IMR-90 (cell line): ENCODE measurements at regions not wholly inside any gene's neighbourhood (a gene's known extent, or its start where the extent isn't known, plus 50 kb on each side); places are given as distances from the start of the nearest gene placed in this dataset.

Experiments used
- ATAC-seq: fragments of 200-7000 bp; cut with Tn5 transposase; 2 replicates; pipeline ENCODE4 v1.9.1; 2020; ENCODE audit warnings: low read depth, mild to moderate bottlenecking, moderate library complexity
- BruUV-seq: library from RNA; stranded (reverse); fragments of 400-500 nt; replicated peaks from 2 replicates; lab custom pipeline; 2021; lab: Mats Ljungman, UMichigan
- CTCF ChIA-PET: fragments of 300-600 bp; formaldehyde crosslinking; extraction: SDS; loops from one replicate; lab custom pipeline; 2021; ENCODE audit warnings: antibody characterized with exemption; lab: Yijun Ruan, JAX
- POLR2A ChIA-PET: fragments of 300-600 bp; sonication (Branson Sonifier 250); formaldehyde crosslinking; loops from one replicate; lab custom pipeline; 2022; ENCODE audit warnings: antibody characterized with exemption; ENCODE audit not compliant: unreplicated experiment; lab: Charles Lee
- DNase-seq: peaks from one replicate; pipeline ENCODE4 v3.0.0; 2013
- H2AFZ ChIP-seq: replicated peaks from 2 replicates; pipeline ENCODE3; 2013; ENCODE audit warnings: low read length, mild to moderate bottlenecking; ENCODE audit not compliant: poor library complexity
- H2AK5ac ChIP-seq: 2 replicates; pipeline ENCODE4 v1.6.1; 2013; ENCODE audit warnings: low read depth, low read length, inconsistent platforms
- H2AK9ac ChIP-seq: replicated peaks from 2 replicates; pipeline ENCODE3; 2013; ENCODE audit warnings: mild to moderate bottlenecking, low read depth, low read length, moderate library complexity; ENCODE audit not compliant: poor library complexity
- H2BK120ac ChIP-seq: 2 replicates; pipeline ENCODE4 v1.6.1; 2013; ENCODE audit warnings: low read depth, low read length, inconsistent platforms
- H2BK15ac ChIP-seq: 3 replicates; pipeline ENCODE4 v1.6.1; 2013; ENCODE audit warnings: low read depth, low read length, inconsistent platforms
- H2BK20ac ChIP-seq: 2 replicates; pipeline ENCODE4 v1.6.1; 2013; ENCODE audit warnings: low read depth, mild to moderate bottlenecking, inconsistent platforms, low read length, moderate library complexity
- H2BK5ac ChIP-seq: 2 replicates; pipeline ENCODE4 v1.6.1; 2013; ENCODE audit warnings: mild to moderate bottlenecking, low read depth, low read length, inconsistent platforms; ENCODE audit not compliant: poor library complexity, severe bottlenecking
- H3K14ac ChIP-seq: replicated peaks from 2 replicates; pipeline ENCODE4 v1.6.1; 2013; ENCODE audit warnings: low read depth, low read length, inconsistent platforms
- H3K18ac ChIP-seq: 2 replicates; pipeline ENCODE4 v1.6.1; 2013; ENCODE audit warnings: low read depth, low read length, control low read depth
- H3K23ac ChIP-seq: 2 replicates; pipeline ENCODE4 v1.6.1; 2013; ENCODE audit warnings: low read depth, low read length, inconsistent platforms
- H3K27ac ChIP-seq: 2 replicates; pipeline ENCODE4 v1.5.1; 2013; ENCODE audit warnings: mild to moderate bottlenecking, control low read depth, low read length; ENCODE audit not compliant: insufficient read depth
- H3K27me3 ChIP-seq: 2 replicates; pipeline ENCODE4 v1.6.1; 2013; ENCODE audit warnings: low read length; ENCODE audit not compliant: control insufficient read depth, insufficient read depth
- H3K36me3 ChIP-seq: 2 replicates; pipeline ENCODE4 v1.6.1; 2013; ENCODE audit warnings: low read length, mixed read lengths; ENCODE audit not compliant: control insufficient read depth, insufficient read depth
- H3K4ac ChIP-seq: 2 replicates; pipeline ENCODE4 v1.6.1; 2013; ENCODE audit warnings: low read depth, low read length, inconsistent platforms
- H3K4me1 ChIP-seq: 2 replicates; pipeline ENCODE4 v1.6.1; 2013; ENCODE audit warnings: low read length, mixed read lengths; ENCODE audit not compliant: control insufficient read depth, insufficient read depth
- H3K4me2 ChIP-seq: 2 replicates; pipeline ENCODE4 v1.6.1; 2013; ENCODE audit warnings: low read depth, mild to moderate bottlenecking, control low read depth, low read length, moderate library complexity
- H3K4me3 ChIP-seq: 2 replicates; pipeline ENCODE4 v1.5.1; 2013; ENCODE audit warnings: low read depth, mild to moderate bottlenecking, control low read depth, low read length, moderate library complexity; ENCODE audit not compliant: insufficient read depth
- H3K56ac ChIP-seq: 2 replicates; pipeline ENCODE4 v1.6.1; 2013; ENCODE audit warnings: low read length, inconsistent platforms; ENCODE audit not compliant: insufficient read depth; ENCODE audit errors: extremely low read depth
- H3K79me1 ChIP-seq, 2 experiments: 2 replicates each; pipeline ENCODE4 v1.6.1; 2013; ENCODE audit warnings: low read length in 2 of 2, inconsistent platforms in 1 of 2, low read depth in 1 of 2
- H3K9ac ChIP-seq: 2 replicates; pipeline ENCODE4 v1.6.1; 2013; ENCODE audit warnings: low read depth, low read length, control low read depth
- H3K9me1 ChIP-seq: 2 replicates; pipeline ENCODE4 v1.6.1; 2013; ENCODE audit warnings: low read length, inconsistent platforms; ENCODE audit not compliant: insufficient read depth
- H3K9me3 ChIP-seq: 2 replicates; pipeline ENCODE4 v1.6.1; 2013; ENCODE audit warnings: low read length; ENCODE audit not compliant: control insufficient read depth, insufficient read depth
- H4K20me1 ChIP-seq: 2 replicates; pipeline ENCODE4 v1.6.1; 2013; ENCODE audit warnings: low read length, inconsistent platforms; ENCODE audit not compliant: insufficient read depth
- H4K5ac ChIP-seq: 2 replicates; pipeline ENCODE4 v1.6.1; 2013; ENCODE audit warnings: mild to moderate bottlenecking, low read depth, low read length, control low read depth
- H4K8ac ChIP-seq, 2 experiments: 2 replicates each; pipeline ENCODE4 v1.6.1; 2013; ENCODE audit warnings: low read depth in 2 of 2, low read length in 2 of 2, control low read depth in 1 of 2, inconsistent platforms in 1 of 2
- H4K91ac ChIP-seq: 2 replicates; pipeline ENCODE4 v1.6.1; 2013; ENCODE audit warnings: low read depth, low read length, inconsistent platforms; ENCODE audit not compliant: insufficient read depth
- FOS ChIP-seq: fragments of 150-350 bp; IDR thresholded peaks from 2 replicates; pipeline ENCODE4 v1.6.1; 2016; ENCODE audit warnings: low read depth, low read length
- RCOR1 ChIP-seq: IDR thresholded peaks from 2 replicates; pipeline ENCODE4 v1.6.1; 2012; ENCODE audit warnings: mild to moderate bottlenecking, low read length, improper control_type of control experiment; ENCODE audit not compliant: insufficient replicate concordance
- RFX5 ChIP-seq: IDR thresholded peaks from 2 replicates; pipeline ENCODE4 v1.8.0; 2012; ENCODE audit warnings: low read depth, mild to moderate bottlenecking, low read length, moderate library complexity
- WGBS, 2 experiments: methylation state at CpG; one replicate each; pipeline versions ENCODE4 v1.1.5 to v1.1.7; 2013; ENCODE audit warnings: missing lambda C conversion rate in 2 of 2; ENCODE audit not compliant: insufficient read length in 1 of 2; ENCODE audit errors: extremely low coverage in 2 of 2; 5-methylcytosine and 5-hydroxymethylcytosine counted together
- dilution Hi-C: fragments of 300-500 bp; cut with HindIII; formaldehyde crosslinking; loops from one replicate; pipeline ENCODE4 v1.14.3; 2018; ENCODE audit warnings: low sequenced_read_pairs; ENCODE audit not compliant: unreplicated experiment
- in situ Hi-C: fragments of 300-500 bp; cut with MboI; formaldehyde crosslinking; loops from 3 replicates; pipeline ENCODE4 v1.14.3; 2019; ENCODE audit warnings: low sequenced_read_pairs, inconsistent platforms, mixed read lengths
- intact Hi-C: fragments of 100-400 bp; cut with micrococcal nuclease; formaldehyde crosslinking; loops from 2 replicates; pipeline ENCODE4 v1.10.0; 2022

DNA sequence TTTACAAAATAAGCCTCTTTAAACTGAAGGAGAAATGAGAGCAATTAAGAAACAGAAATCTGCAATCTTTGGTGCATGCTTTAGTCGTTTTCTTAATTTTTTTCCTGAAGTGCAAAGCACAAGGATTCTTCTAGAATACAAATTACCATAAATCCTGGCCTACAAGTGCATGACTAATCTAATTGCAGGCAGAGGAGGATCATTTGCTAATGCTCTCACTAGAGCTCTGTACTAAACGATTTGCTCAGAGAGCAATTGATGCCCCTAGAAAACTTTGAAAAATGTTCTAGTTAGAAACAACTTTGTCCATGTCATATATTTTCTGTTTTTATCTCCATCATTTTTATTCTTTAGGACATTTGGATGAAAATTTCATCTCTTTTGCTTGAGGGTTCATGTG, 193.2 kb downstream of the POU4F1 start:
- Histone ChIP-seq H3K23ac (no peak overlapping the region), H4K8ac (no peak overlapping the region), H3K56ac (no peak overlapping the region), H3K79me1 (no peaks in the 10 kb centered on the region; a peak in 1 of 4 replicates), H4K5ac (no peak overlapping the region), H2BK15ac (no peak overlapping the region), H3K36me3 (no peaks in the 10 kb centered on the region), H3K9ac (no peak overlapping the region), H3K27ac (no peak overlapping the region), H3K4me3 (no peak overlapping the region), H3K9me3 (no peaks in the 10 kb centered on the region), H2BK20ac (no peak overlapping the region), H2BK120ac (no peak overlapping the region), H2AK9ac (no peak overlapping the region), H3K4me1 (no peaks in the 10 kb centered on the region), H3K4ac (no peak overlapping the region), H3K4me2 (no peak overlapping the region), H2AFZ (no peak overlapping the region), H3K14ac (no peak overlapping the region), H2BK5ac (no peak overlapping the region), H3K27me3 (no peaks in the 10 kb centered on the region), H3K18ac (no peak overlapping the region), H4K91ac (no peak overlapping the region), H3K9me1 (no peaks in the 10 kb centered on the region), H4K20me1 (no peaks in the 10 kb centered on the region), H2AK5ac (no peak overlapping the region)
- no peak for ATAC-seq
- in situ Hi-C loops (no loop called here), dilution Hi-C loops (no loop called here), intact Hi-C loops (no loop called here)
- DNase-seq, result no peak
- ChIA-PET CTCF (no interaction called here), POLR2A (no interaction called here)
- WGBS, 2 experiments, result no CpG with 5 or more reads among the region's 2 CpGs
- TF ChIP-seq FOS (no peak), RCOR1 (no peak), RFX5 (no peak)
- no TSS peak for BruUV-seq
